Right atrium auricular region (tissue), 2 donors: ENCODE measurements at regions not wholly inside any gene's neighbourhood (a gene's known extent, or its start where the extent isn't known, plus 50 kb on each side); places are given as distances from the start of the nearest gene placed in this dataset.

Experiments used
- DNase-seq: peaks from one replicate; pipeline ENCODE4 v3.0.0-alpha.2; 2019; ENCODE audit warnings: low spot score
- H3K27ac ChIP-seq, 2 donors: fragments of 200-600 bp; sonication (generic); 1 replicate in 1 of 2; 2 replicates in 1 of 2; pipeline ENCODE4 v1.5.1; 2016 to 2019
- H3K27me3 ChIP-seq, 2 donors: fragments of 200-600 bp; sonication (generic); one replicate each; pipeline versions ENCODE4 v1.5.1 to v1.6.0; 2017 to 2019
- H3K36me3 ChIP-seq: fragments of 200-600 bp; sonication (generic); one replicate; pipeline ENCODE4 v1.5.1; 2016
- H3K4me1 ChIP-seq, 2 donors: fragments of 200-600 bp; sonication (generic); one replicate each; pipeline versions ENCODE4 v1.5.1 to v1.6.0; 2017 to 2019
- H3K4me3 ChIP-seq, 2 donors: fragments of 200-600 bp; sonication (generic); 1 replicate in 1 of 2; 2 replicates in 1 of 2; pipeline ENCODE4 v1.5.1; 2017 to 2019; ENCODE audit warnings: mild to moderate bottlenecking in 1 of 2, moderate library complexity in 1 of 2
- H3K9me3 ChIP-seq, 2 donors: fragments of 200-600 bp; sonication (generic); one replicate each; pipeline ENCODE4 v1.5.1; 2019
- CTCF ChIP-seq, 2 donors: fragments of 200-600 bp; sonication (generic); IDR thresholded peaks; one replicate each; pipeline ENCODE4 v1.5.1; 2019; ENCODE audit warnings: antibody characterized with exemption in 2 of 2

- no peak for TF ChIP-seq CTCF (IDR thresholded peaks at IDR 0.05)
- DNase-seq, result no peak
- Histone ChIP-seq H3K27me3 (no peaks in the 10 kb centered on the region), H3K4me3 (no peak overlapping the region), H3K4me1 (no peaks in the 10 kb centered on the region), H3K9me3 (no peaks in the 10 kb centered on the region), H3K27ac (no peak overlapping the region), H3K36me3 (no peaks in the 10 kb centered on the region)
Observed at GRCh38 chr15:96072821-96073220, 257.7 kb upstream of the NR2F2 start.

DNA sequence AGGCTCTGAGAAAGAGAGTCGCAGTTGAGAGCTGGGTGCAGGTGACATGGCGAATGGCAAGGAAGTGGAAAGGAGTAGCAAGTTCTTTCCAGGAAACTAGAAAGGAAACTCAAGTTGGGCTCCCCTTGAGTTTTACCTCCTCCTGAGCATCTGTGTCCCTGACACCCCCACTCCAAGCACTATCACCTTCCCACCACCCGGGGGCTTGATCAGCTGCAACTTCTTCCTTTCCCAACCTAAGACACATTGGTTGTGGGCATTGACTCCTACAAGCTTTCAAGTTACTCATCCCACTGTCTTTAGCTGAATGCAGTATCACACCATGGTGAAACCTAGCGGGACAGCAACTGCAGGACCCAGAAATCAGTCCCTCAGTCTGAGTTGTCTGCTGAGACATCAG is 256.6 kb upstream of the NR2F2 start:
- Histone ChIP-seq H3K27me3 (no peaks in the 10 kb centered on the region), H3K4me1 (no peaks in the 10 kb centered on the region), H3K27ac (no peak overlapping the region), H3K4me3 (no peak overlapping the region), H3K36me3 (no peaks in the 10 kb centered on the region), H3K9me3 (no peaks in the 10 kb centered on the region)
- no peak for DNase-seq
- no peak for TF ChIP-seq CTCF (IDR thresholded peaks at IDR 0.05)

DNA sequence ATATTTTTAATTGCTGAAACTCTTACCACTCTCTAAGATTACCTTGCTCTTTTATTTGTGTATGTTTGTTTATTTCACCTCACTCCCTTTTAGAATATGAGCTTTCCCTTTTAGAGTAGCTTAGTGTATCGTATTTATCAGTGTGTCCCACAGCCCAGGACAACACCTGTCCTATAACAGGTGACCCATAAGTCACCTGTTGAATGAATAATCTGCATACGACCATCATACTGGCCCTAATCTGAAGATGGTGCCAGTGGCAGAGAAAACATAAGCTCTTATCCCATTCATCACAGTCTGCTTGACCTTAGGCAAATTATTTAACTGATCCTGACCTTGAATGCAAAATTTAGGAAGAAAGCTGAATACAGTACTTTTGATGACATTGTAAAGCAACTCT is 254.6 kb upstream of the NR2F2 start:
- no peak overlapping the region for H3K4me3 ChIP-seq
- no peak for DNase-seq
- no peak for TF ChIP-seq CTCF (IDR thresholded peaks at IDR 0.05)
- H3K36me3 ChIP-seq, result no peaks in the 10 kb centered on the region
- H3K9me3 ChIP-seq, result no peaks in the 10 kb centered on the region
- no peaks in the 10 kb centered on the region for H3K27me3 ChIP-seq
- H3K4me1 ChIP-seq, result no peaks in the 10 kb centered on the region
- no peak overlapping the region for H3K27ac ChIP-seq

- Histone ChIP-seq H3K27me3 (no peaks in the 10 kb centered on the region), H3K4me1 (no peaks in the 10 kb centered on the region), H3K4me3 (no peak overlapping the region), H3K36me3 (no peaks in the 10 kb centered on the region), H3K9me3 (no peaks in the 10 kb centered on the region), H3K27ac (no peak overlapping the region)
- TF ChIP-seq CTCF (IDR thresholded peaks at IDR 0.05), result no peak
- no peak for DNase-seq
Observed at GRCh38 chr15:96076350-96076749, 254.2 kb upstream of the NR2F2 start.

DNA sequence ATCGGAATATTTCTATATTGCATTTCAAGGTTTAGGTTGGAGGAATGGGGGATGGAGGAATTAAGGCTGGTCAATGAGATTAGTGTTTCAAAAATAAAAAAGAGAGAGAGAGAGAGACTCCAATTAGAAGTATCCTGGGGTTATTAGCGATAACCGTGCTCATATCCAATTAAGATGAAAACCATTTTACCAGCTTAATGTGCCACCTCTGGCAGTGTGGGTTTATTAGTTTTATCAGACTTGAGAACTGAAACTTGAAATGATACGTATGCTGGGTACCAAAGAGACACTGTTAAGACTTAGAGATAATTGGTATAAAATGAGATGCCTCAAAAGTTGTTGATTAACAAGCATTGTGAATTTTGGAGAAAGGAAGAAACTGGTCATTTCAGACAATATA is 251.5 kb upstream of the NR2F2 start:
- Histone ChIP-seq H3K4me3 (no peak overlapping the region), H3K9me3 (no peaks in the 10 kb centered on the region), H3K4me1 (no peaks in the 10 kb centered on the region), H3K27ac (no peak overlapping the region), H3K36me3 (no peaks in the 10 kb centered on the region), H3K27me3 (no peaks in the 10 kb centered on the region)
- TF ChIP-seq CTCF (IDR thresholded peaks at IDR 0.05), result no peak
- no peak for DNase-seq

- no peak for DNase-seq
- H3K36me3 ChIP-seq, result no peaks in the 10 kb centered on the region
- no peaks in the 10 kb centered on the region for H3K27me3 ChIP-seq
- H3K9me3 ChIP-seq, result no peaks in the 10 kb centered on the region
- H3K4me1 ChIP-seq, result no peaks in the 10 kb centered on the region
- H3K27ac ChIP-seq, result no peak overlapping the region
- no peak for TF ChIP-seq CTCF (IDR thresholded peaks at IDR 0.05)
- H3K4me3 ChIP-seq, result no peak overlapping the region
Observed at GRCh38 chr15:96079882-96080281, 250.6 kb upstream of the NR2F2 start.
